ENCODE measurements at regions not wholly inside any gene's neighbourhood (a gene's known extent, or its start where the extent isn't known, plus 50 kb on each side); places are given as distances from the start of the nearest gene placed in this dataset.

DNA sequence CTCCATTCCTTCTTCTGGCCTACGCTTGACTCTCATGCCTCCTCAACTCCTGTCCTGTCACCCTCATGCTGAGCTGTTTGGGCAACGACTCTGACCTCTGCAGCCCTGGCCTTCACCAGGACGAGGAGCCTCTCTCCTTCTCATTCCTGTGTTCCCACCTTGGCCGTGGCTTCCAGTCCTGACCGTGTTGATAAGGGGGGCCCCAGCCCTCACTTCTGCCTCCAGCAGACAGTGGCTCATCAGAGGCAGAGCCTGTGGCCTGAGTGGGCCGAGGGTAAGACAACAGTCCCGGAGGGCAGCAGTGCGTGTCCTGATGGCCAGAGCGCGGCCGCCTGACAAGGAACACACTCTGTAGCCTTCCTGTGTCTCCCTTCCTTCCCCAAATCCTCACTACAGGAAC, 61.7 kb upstream of the UBE3C start:
- TF ChIP-seq FOXM1 (IDR thresholded peaks at IDR 0.05; ENCODE audit: borderline replicate concordance) (no peak), NFRKB (IDR thresholded peaks at IDR 0.05) (no peak), SUZ12 (IDR thresholded peaks at IDR 0.05) (no peak), BHLHE40 (IDR thresholded peaks at IDR 0.05; ENCODE audit: borderline replicate concordance) (no peak), CTBP1 (IDR thresholded peaks at IDR 0.05; ENCODE audit: borderline replicate concordance) (no peak)
